Motor neuron (in vitro differentiated cells): ENCODE measurements at regions not wholly inside any gene's neighbourhood (a gene's known extent, or its start where the extent isn't known, plus 50 kb on each side); places are given as distances from the start of the nearest gene placed in this dataset.

Experiments used
- ATAC-seq, 8 experiments: fragments of 200-7000 bp; cut with Tn5 transposase; replicated peaks in 6 of 8; 2 replicates each; pipeline ENCODE4 v1.8.0; 2021; ENCODE audit warnings: mild to moderate bottlenecking in 8 of 8, moderate library complexity in 8 of 8
- H3K27ac ChIP-seq, 2 donors: fragments of 250-450 bp; sonication (Bioruptor Pico); 2 replicates each; pipeline ENCODE4 v1.9.0; 2021; ENCODE audit warnings: antibody characterized with exemption in 2 of 2, mild to moderate bottlenecking in 2 of 2, moderate library complexity in 1 of 2
- H3K4me1 ChIP-seq, 2 donors: fragments of 250-450 bp; sonication (Bioruptor Pico); replicated peaks in 1 of 2; 2 replicates each; pipeline ENCODE4 v1.6.1; 2021; ENCODE audit warnings: antibody characterized with exemption in 2 of 2, mild to moderate bottlenecking in 2 of 2, moderate library complexity in 1 of 2
- H3K4me3 ChIP-seq, 5 donors: fragments of 250-450 bp; sonication (Bioruptor Pico); 2 replicates each; pipeline ENCODE4 v1.9.0; 2021; ENCODE audit warnings: antibody characterized with exemption in 5 of 5, mild to moderate bottlenecking in 5 of 5, moderate library complexity in 4 of 5
- WGBS, 10 experiments: fragments of 450-650 bp; shearing (Covaris generic); methylation state at CpG; one replicate each; pipeline ENCODE4 v1.0.0; 2022; 5-methylcytosine and 5-hydroxymethylcytosine counted together
- in situ Hi-C, 9 experiments: fragments of 400-800 bp; cut with MboI; loops; one replicate each; pipeline ENCODE4 v1.15.0; 2021; ENCODE audit warnings: low sequenced_read_pairs in 9 of 9, low pct_unique_long_range_greater_than_20kb in 2 of 9; ENCODE audit not compliant: unreplicated experiment in 9 of 9

DNA sequence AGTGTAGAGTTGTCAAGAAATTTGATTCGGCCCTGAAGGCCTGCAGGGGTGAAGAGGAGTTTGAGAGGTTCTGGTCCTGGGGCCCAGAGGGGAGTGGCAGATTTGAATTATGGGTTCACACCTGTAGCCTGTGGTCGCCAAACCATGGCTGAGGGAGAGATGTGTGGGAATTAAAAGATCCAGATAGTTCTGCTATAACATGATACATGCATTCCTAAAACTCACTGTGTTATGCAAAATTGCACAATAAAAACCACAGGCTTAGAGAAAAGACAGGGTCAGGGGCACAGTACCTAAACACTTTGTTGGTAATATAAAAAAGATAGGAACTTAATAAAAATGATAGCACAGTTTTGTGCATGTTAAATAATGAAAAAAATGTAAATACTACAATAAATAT, 106.2 kb downstream of the TMEM30B start:
- Histone ChIP-seq H3K27ac (no peak overlapping the region), H3K4me1 (peaks cover 3 to 17% of the 10 kb centered on the region in 2 donors), H3K4me3 (no peak overlapping the region)
- no peak for ATAC-seq
- WGBS, 10 experiments, result 43 to 100% (median 80%) methylated on average over 1 to 2 of the region's 2 CpGs; no CpG with 5 or more reads in 5 of the 10 experiments
- in situ Hi-C loops, result no loop called here

DNA sequence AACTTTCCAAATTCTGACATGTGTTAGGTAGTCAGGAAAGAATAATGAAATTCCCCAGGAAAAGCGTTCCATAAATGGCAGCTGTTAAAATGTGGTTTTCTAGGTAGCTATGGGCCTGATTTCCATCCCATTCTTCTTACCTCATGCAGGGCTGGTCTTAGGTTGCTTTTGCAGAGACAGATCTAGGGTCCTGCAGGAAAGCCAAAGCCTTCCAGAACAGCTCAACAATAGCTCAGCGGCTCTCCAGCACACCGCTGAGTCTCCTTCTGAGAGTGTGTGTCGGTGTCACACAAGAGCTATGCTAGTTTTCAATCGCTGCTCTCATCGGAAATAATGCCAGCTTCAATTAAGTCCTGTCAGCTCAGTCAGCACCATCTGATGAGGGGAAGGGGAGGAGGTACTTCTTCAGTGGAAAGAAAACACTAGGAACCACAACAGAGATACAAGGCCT, 106.7 kb downstream of the TMEM30B start:
- H3K4me3 ChIP-seq, result no peak overlapping the region
- no peak for ATAC-seq
- in situ Hi-C loops, result no loop called here
- WGBS, 10 experiments, result 38 to 100% (median 60%) methylated on average over 1 to 5 of the region's 6 CpGs; no CpG with 5 or more reads in 1 of the 10 experiments
- no peak overlapping the region for H3K27ac ChIP-seq
- H3K4me1 ChIP-seq, result peaks cover 3 to 17% of the 10 kb centered on the region in 2 donors

DNA sequence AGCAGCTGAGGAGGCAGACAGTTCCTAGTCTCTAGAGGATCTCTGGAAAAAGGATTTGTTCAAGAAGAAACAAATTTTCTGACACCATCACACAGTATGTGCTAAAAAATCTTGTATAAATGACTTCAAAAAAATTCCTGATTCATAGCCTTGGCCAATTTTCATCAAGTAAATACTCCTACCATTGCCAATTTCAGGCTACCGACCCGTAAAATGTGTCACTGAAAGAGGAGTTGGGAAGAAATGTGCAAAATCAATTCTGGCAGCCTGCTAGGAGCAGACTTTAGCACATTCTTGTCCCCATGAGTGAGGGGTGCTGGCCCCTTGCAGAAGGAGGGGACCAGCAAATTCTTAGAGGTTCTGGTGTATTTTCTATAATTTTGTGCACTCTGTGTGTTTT, 109.4 kb downstream of the TMEM30B start:
- in situ Hi-C loops, result no loop called here

DNA sequence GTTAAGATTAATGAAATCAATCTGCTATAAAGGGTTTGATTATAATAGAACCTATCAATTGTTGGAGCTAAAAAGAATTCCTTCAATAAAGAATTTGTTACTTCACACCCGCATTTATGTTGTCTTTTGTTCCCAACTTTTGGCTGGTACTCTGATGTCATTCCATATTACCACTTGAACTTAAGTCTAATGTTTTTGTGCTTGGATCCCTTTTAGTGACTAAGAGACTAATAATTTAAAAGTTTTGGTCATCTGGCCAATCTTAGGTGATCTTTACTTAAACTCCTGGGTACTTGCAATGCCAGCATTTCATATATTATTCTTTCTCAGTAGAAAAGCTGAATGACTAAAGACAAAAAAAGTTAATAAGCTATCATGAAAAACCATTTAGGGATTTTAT, 113.0 kb downstream of the TMEM30B start:
- Histone ChIP-seq H3K4me3 (no peak overlapping the region), H3K4me1 (no peaks in the 10 kb centered on the region), H3K27ac (no peak overlapping the region)
- ATAC-seq, result no peak
- 100% methylated on average over 1 of the region's 1 CpG; no CpG with 5 or more reads in 3 of the 10 experiments for WGBS, 10 experiments
- in situ Hi-C loops, result no loop called here

More for the DNA sequence above, 109.4 kb downstream of the TMEM30B start:
- no peak for ATAC-seq
- 40 to 100% (median 70%) methylated on average over 1 to 2 of the region's 2 CpGs; no CpG with 5 or more reads in 4 of the 10 experiments for whole genome bisulfite sequencing, 10 experiments
- H3K4me3 ChIP-seq, result no peak overlapping the region
- H3K4me1 ChIP-seq, result no peaks in the 10 kb centered on the region
- H3K27ac ChIP-seq, result no peak overlapping the region

DNA sequence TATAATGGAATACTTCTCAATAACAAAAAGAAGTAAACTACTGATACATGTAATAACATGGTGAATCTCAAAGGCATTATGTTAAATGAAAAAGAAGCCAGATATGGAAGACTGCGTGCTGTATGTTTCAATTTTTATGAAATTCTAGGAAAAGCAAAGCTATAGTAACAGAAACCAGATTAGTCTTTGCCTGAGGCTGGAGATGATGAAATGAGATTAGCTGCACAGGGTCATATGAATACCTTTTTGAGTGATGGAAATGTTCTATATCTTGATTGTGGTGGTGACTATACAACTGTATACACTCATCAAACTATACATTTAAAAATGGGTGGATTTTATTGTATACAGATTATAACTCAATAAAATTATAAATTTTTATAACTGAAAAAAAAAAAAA, 113.5 kb downstream of the TMEM30B start:
- in situ Hi-C loops, result no loop called here
- Histone ChIP-seq H3K4me3 (no peak overlapping the region), H3K4me1 (no peaks in the 10 kb centered on the region), H3K27ac (no peak overlapping the region)
- 50 to 100% (median 97%) methylated on average over 1 of the region's 1 CpG; no CpG with 5 or more reads in 2 of the 10 experiments for WGBS, 10 experiments
- ATAC-seq, result no peak

DNA sequence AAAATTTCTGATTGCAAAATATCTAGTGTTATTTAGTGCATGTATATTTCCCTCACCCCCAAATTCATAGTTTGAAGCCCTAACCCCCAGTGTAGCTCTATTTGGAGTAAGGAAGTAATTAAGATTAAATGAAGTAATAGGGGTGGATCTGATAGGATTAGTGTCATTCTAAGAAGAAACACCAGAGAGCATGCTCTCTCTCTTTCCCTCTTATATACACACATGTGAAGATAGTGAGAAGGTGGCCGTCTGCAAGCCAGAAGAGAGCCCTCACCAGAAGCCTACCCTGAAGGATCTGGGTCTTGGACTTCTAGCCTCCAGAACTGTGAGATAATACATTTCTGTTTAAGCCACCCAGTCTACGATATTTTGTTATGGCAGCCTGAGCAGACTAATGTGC, 120.3 kb downstream of the TMEM30B start:
- Histone ChIP-seq H3K27ac (no peak overlapping the region), H3K4me1 (no peaks in the 10 kb centered on the region), H3K4me3 (no peak overlapping the region)
- 83 to 100% (median 92%) methylated on average over 1 to 2 of the region's 2 CpGs; no CpG with 5 or more reads in 6 of the 10 experiments for WGBS, 10 experiments
- in situ Hi-C loops, result no loop called here
- no peak for ATAC-seq

DNA sequence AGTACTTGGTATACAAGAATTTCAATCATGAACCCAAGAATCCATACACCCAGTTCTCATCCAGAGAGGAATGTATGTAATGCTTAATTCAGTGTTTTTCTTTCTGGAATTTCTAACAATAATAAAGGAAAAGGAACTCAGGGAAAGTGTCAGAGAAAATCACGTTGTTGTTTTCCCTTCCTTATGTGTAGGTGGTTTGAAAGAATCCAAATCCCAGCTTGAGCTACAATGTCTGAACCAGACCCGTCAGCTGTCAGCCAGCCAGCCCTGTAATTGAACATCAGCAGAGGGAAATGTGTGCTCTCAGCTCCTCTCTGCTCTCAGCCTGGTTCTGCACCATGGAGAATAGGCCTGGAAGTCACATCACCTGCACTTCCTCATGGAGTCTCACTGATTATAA, 126.5 kb downstream of the TMEM30B start:
- no peak for ATAC-seq
- H3K4me3 ChIP-seq, result no peak overlapping the region
- 0 to 100% (median 71%) methylated on average over 1 to 2 of the region's 2 CpGs; no CpG with 5 or more reads in 3 of the 10 experiments for WGBS, 10 experiments
- peaks cover 15 to 16% of the 10 kb centered on the region in 2 donors for H3K4me1 ChIP-seq
- H3K27ac ChIP-seq, result no peak overlapping the region
- in situ Hi-C loops, result no loop called here

DNA sequence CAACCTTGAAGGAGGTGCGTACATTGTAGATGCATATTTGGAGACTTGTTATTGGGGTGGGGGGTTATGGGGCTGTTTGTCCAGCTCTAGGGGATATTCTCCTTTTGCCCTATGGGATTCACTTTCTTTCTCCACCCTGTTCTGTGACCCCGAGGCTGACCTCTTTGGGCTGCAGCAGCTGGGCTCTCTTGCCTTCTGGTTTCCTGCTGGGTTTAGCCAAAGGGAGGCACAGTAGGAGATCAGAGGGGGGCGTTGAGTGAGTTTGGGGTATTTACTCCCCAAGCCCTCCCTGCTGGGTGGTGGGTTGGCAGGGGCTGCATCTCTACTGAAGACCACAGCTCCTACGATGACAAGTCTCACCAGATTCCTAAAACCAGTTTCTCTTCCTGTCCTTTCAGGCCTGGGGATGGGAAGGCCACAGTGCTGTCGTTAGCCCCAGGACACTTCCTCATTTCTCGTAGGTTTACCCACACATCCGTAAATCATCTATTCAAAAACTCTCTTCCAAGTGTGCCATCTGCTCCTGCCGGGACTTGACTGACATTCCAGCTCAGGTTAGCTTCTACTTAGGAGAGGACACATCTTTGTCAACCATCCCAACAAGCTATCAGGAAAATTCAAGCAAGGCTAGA, 127.1 kb downstream of the TMEM30B start:
- in situ Hi-C loops, result no loop called here
- Histone ChIP-seq H3K4me1 (peaks cover 15 to 16% of the 10 kb centered on the region in 2 donors), H3K4me3 (no peak overlapping the region), H3K27ac (peak overlapping the region in 1 of 2 donors; percentile 43)
- WGBS, 10 experiments, result 20 to 87% (median 63%) methylated on average over 1 to 5 of the region's 8 CpGs; no CpG with 5 or more reads in 4 of the 10 experiments
- no peak for ATAC-seq

DNA sequence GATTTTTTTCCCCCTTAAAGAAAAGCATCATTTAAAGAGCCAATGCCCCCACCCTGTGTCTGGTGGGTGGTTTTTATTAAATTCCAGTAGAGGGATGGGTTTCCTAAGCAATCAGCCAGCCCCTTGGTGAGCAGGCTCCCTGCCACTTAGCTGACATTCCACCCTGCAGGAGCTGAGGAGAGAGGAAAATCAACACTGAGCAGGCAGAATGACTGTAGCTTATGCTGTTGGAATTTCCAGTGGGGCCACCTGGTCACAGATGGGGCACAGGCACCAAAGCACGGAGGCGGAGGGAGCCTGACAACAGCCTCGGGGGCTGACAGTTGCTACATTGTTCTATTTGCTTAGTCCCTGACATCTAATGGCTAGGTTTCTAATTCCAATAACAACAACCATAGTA, 127.7 kb downstream of the TMEM30B start:
- no peak overlapping the region for H3K4me3 ChIP-seq
- H3K4me1 ChIP-seq, result peaks cover 15 to 16% of the 10 kb centered on the region in 2 donors
- in situ Hi-C loops, result no loop called here
- ATAC-seq, result peak in 7 of 8 experiments; percentile 33 to 94 (median 73)
- peak overlapping the region in 1 of 2 donors; percentile 43 for H3K27ac ChIP-seq
- 37 to 100% (median 67%) methylated on average over 1 to 3 of the region's 3 CpGs; no CpG with 5 or more reads in 6 of the 10 experiments for WGBS, 10 experiments

DNA sequence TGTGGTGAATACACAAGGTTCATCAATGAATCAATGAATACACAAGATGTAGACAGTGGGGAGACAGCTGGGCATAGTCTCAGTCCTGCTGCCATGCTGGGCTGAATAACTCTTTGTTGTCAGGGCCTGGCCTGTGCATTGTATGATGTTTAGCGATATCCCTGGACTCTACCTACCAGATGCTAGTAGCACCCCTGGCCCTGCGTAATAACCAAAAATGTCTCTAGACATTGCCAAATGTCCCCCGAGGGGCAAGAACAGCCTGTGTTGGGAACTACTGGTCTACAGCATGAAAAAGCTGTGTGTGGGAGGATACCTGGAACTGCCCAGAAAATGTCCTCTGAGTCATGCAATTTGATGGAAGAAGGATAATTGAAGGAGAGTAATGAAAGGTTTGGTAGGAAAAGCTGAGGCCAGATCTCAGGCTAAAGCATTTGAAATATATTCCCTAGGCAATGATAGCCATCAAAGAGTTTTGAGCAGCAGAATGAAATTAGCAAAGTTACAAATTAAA, 128.2 kb downstream of the TMEM30B start:
- in situ Hi-C loops, result no loop called here
- Histone ChIP-seq H3K27ac (no peak overlapping the region), H3K4me1 (peaks cover 15 to 16% of the 10 kb centered on the region in 2 donors), H3K4me3 (no peak overlapping the region)
- peak in 5 of 8 experiments; percentile 38 to 85 (median 47) for ATAC-seq
- 68 to 93% (median 86%) methylated on average over 2 to 3 of the region's 3 CpGs; no CpG with 5 or more reads in 5 of the 10 experiments for WGBS, 10 experiments

DNA sequence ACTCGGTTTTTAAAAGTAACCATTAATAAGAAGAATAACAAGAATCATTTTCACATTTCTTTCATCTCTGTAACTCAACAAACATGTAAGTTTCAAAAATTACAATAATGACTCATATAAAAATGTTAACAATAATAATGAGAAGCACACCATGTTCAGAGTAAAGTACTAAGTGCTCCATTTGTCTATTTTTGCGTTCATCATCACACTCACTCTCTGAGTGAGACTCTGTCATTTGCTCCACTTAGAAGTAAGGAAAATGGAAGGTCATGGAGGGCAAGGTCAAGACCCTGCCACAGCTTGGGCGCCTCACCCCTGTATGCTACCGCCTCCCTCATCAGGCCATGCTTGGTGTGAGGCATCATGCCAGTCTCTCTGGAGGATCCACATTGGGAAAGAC, 129.9 kb downstream of the TMEM30B start:
- in situ Hi-C loops, result no loop called here
- Histone ChIP-seq H3K4me3 (no peak overlapping the region), H3K4me1 (peaks cover 15 to 22% of the 10 kb centered on the region in 2 donors), H3K27ac (no peak overlapping the region)
- WGBS, 10 experiments, result 0 to 100% (median 82%) methylated on average over 1 to 4 of the region's 4 CpGs
- ATAC-seq, result no peak

DNA sequence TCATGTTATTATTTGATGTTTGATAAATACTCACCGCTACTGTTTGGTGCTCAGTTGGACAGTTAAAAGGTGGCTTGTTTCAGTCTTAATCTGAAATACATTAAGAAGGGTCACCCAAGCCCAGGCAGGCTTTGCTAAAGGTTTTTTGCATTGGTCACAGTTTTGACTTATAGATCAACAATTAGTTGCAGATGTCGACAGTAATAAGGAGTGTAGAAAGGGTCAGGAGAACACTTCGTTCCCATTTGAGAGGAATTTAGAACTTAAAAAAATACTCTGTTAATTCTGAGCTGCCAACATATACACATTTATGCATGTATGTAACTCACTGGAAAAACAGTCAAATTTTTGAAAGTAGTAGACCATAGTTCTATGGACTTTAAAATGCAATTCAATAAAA, 130.3 kb downstream of the TMEM30B start:
- in situ Hi-C loops, result no loop called here
- Histone ChIP-seq H3K4me3 (no peak overlapping the region), H3K4me1 (peaks cover 15 to 23% of the 10 kb centered on the region in 2 donors), H3K27ac (no peak overlapping the region)
- no peak for ATAC-seq
- WGBS, 10 experiments, result 40 to 97% (median 77%) methylated on average over 2 to 3 of the region's 3 CpGs

DNA sequence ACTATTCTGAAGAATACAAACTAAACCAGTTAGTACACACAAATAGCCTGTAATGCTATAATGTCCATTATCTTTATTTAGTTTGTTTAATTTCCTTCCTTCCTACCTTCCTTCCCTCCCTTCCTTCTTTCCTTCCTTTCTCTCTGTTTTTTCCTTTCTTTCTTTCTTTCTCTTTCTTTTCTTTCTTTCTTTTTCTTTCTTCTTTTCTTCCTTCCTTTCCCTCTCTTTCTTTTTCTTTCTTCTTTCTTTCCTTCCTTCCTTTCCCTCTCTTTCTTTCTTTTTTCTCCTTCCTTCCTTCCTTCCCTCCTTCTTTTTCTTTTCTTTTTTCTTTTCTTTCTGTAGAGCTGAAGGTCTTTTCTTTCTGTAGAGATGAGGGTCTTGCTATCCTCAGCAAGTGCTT, 131.2 kb downstream of the TMEM30B start:
- no peak for ATAC-seq
- H3K4me1 ChIP-seq, result peaks cover 15 to 27% of the 10 kb centered on the region in 2 donors
- no peak overlapping the region for H3K4me3 ChIP-seq
- in situ Hi-C loops, result no loop called here
- H3K27ac ChIP-seq, result no peak overlapping the region
